UCSD-AML1 (cell line): ENCODE measurements at regions not wholly inside any gene's neighbourhood (a gene's known extent, or its start where the extent isn't known, plus 50 kb on each side); places are given as distances from the start of the nearest gene placed in this dataset.

Experiments
- DNase-seq: peaks from one replicate; lab custom pipeline; 2025; ENCODE audit not compliant: unreplicated experiment; lab: John Stamatoyannopoulos, UW

DNA sequence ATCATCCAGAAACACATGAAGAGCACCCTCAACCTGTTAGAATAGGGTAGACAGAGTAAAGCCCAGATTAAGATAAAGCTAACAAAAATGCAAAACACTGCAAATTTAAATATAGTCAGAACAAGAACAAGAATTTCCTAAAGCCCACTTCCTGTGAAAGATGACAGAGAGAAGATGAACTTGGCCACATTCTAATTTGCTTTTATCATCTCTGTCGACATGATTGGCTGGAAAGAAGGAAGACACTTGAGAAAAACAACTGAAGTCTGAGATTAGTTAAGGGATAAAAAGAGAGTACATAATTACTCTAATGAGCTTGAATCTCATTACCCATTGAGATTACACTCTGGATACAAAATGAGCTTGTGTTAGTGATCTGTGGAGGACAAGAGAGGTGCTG, 537.6 kb downstream of the KLF5 start:
- no peak for DNase-seq

- DNase-seq = no peak
Measured at GRCh38 chr13:73593199-73593765, 534.5 kb downstream of the KLF5 start.

GRCh38 chr13:73591861-73592260, 533.1 kb downstream of the KLF5 start:
- no peak for DNase-seq

DNA sequence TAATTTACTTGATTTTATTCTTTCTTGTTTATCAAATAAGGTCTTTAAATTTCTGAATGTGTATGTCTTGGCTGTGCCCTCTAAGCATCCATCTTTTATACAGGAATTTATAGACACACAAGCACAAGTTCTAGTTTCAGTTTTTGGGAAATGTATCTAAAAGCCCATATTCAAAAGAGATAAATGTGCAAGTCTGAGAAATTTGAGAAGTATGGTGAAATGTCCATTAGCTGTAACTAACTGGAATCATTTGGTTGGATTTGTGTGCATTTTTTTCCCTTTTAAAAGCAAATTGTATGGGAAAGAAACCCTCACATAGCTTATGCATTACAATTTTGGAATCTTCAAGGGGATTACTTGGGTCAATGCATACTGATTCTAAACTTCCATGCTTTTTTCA, 532.0 kb downstream of the KLF5 start:
- no peak for DNase-seq

DNA sequence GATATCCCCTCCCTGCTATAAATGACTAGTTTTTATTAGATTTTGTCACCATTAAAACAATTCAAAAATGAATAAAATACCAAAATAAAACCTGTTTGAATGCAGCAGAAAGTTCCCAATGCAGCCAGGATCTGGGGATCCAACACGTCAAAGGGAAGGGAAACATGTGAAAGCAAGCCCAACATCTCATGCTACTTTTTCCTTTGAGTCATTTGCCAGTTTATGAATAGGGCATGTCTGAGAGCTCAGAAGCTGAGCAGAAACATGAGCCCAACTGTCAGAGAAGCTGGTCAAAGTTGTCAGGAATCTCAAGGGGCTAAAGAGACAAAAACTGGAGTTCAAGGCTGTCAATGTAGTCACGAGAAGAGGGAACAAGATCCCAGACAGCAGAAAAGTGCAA, 526.4 kb downstream of the KLF5 start:
- DNase-seq = no peak

DNA sequence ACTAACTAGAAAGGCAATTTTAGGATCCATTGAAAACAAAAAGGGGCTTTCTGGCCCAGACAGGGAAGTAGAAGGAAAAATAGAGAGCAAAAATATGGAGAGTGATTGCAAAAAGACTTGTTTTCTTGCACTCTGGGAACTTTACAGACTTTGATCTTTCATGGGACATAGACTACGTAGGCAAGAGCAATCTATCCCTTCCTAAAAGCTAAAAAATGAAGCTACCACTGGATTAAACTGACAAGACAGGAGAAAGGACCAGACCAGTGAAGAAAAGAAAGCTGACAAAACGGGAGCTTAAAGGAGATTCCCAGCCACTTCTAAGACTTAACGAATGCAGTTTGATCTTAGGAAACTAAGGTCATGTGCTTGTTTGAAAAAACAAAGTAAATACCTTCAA, 524.5 kb downstream of the KLF5 start:
- no peak for DNase-seq

- DNase-seq = no peak
Measured at GRCh38 chr13:73580513-73581267, 521.9 kb downstream of the KLF5 start.

GRCh38 chr13:73579574-73580274, 520.9 kb downstream of the KLF5 start:
- DNase-seq = no peak

GRCh38 chr13:73578251-73578875, 519.6 kb downstream of the KLF5 start:
- no peak for DNase-seq

DNA sequence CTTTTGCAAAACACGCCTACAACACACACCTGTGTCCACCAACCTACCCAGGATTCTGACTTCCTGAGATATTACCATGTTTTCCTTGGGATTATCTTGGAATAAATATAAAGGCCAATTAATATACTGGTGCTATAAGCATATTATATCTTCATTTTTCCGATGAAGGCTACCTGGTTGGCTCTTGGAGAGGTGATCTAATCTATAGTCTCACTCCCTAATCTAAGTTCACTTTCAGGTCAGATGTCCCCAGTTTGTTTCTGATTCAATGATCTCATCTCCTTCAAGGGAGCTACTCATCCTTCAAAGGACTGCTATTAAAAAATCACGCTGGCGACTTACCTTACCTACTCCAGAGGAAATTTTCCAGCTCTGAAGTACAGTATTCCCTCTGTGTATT, 517.5 kb downstream of the KLF5 start:
- no peak for DNase-seq

DNA sequence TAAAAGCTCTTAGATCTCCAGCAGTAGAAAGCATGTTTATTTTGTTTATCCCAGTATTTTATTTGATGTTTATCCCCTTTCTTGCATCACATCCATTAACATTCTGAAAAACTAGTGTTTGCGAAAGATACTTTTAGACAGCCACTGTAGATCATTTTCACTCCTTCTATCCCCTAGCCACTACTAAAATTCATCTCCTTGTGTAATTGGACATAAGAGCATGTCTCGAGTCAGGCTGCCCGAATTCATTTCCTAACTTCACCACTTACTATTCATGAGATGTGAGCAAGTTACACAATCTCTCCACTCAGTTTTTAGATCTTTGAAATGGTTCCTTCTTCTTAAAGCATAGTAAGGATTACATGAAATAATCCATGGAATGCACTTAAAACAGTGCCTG, 514.0 kb downstream of the KLF5 start:
- no peak for DNase-seq

DNA sequence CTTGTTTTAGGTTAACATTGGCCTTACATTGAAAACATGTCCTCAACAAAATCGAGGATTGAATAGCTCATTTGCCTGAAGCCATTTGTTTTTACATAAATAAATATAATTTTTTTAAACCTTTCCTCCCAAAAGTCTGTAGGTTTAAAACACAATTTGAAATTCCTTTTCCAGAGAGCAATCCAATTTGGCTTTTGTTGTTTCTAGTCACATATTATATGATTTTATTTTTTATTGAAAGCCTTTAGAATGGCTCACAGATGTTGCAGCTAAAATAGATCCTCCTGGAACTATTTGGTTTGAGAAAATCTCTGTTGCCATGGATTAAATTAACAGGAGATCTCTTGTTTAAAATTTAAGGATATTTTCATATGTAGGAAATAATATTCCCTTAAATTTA, 512.6 kb downstream of the KLF5 start:
- no peak for DNase-seq

GRCh38 chr13:73556902-73557301, 498.1 kb downstream of the KLF5 start:
- no peak for DNase-seq

- no peak for DNase-seq
Measured at GRCh38 chr13:73556128-73556527, 497.3 kb downstream of the KLF5 start.

- no peak for DNase-seq
Measured at GRCh38 chr13:73551736-73552135, 492.9 kb downstream of the KLF5 start.

DNA sequence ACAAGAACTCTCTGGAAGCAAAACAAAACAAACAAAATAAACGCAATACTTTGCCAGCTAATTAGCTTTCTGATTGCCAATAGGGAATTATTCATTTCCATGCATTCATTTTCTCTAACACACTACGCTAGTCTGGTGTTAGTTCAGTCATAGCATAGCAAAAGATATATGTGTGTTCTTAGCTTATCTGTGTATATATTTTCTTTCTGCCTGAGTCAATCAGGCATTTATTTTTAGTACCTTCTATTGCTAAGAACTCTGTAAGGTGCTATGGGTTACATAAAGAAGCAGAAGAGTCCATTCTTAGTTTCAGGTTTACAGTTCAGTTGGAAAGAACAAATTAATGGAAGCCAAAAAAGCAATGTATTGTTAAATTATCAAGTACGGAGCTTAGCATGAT, 490.9 kb downstream of the KLF5 start:
- no peak for DNase-seq

- DNase-seq = no peak
Measured at GRCh38 chr13:73548449-73548848, 489.6 kb downstream of the KLF5 start.

GRCh38 chr13:73547239-73547638, 488.4 kb downstream of the KLF5 start:
- DNase-seq = no peak

GRCh38 chr13:73544175-73544574, 485.4 kb downstream of the KLF5 start:
- no peak for DNase-seq

- DNase-seq = no peak
Measured at GRCh38 chr13:73542446-73542845, 483.6 kb downstream of the KLF5 start.

- no peak for DNase-seq
Measured at GRCh38 chr13:73536865-73537264, 478.1 kb downstream of the KLF5 start.

GRCh38 chr13:73535341-73535740, 476.5 kb downstream of the KLF5 start:
- no peak for DNase-seq
